Inferior parietal cortex (tissue), 1 donor: ENCODE measurements at regions not wholly inside any gene's neighbourhood (a gene's known extent, or its start where the extent isn't known, plus 50 kb on each side); places are given as distances from the start of the nearest gene placed in this dataset.
"Not testable (repeated sequence)": the region's sequence is repeated elsewhere in the genome, so short reads cannot be mapped to it uniquely, and the experiment has no call there.

Experiments used
- DNase-seq: peaks from one replicate; pipeline ENCODE4 v3.0.0-alpha.2; 2016; ENCODE audit errors: extremely low spot score

DNA sequence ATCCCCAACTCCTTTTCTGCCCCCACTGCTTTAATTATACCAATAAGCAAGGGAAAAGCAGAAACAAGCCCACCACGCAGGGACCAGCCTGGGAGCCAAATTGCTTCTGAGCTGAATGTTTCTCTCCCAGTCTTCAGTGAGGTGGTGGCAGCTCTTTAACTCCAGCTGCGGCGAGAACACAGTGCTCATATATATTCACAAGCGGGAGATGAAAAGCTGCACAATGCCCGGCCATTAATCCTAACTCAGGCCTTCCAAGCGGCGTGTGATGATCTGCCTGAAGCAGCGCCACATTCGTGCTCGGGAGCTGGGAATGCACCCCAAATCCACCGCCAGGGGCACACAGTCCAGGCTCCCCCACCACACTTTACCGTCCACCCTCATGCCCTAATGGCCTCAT lies 203.7 kb upstream of the SDK2 start:
- no peak for DNase-seq

DNA sequence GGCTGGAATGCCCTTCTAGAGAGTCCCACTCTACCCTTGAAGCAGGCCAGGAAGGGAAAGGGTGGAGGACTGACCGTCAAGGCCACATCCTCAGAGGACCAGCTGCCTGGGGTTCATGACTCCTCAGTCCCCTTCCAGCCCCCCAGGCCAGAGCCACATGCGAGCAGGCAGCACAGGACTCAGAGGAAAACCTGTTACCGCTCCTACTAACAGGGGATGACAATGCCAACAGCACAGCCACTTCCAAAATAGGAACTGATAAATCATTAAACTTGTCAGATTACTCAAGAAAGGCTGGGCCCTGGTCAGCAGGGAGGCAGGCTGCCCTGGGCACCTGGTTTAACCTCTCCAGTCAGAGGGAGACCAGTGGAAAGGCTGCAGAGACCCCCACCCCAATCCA lies 206.2 kb upstream of the SDK2 start:
- DNase-seq, result no peak

DNA sequence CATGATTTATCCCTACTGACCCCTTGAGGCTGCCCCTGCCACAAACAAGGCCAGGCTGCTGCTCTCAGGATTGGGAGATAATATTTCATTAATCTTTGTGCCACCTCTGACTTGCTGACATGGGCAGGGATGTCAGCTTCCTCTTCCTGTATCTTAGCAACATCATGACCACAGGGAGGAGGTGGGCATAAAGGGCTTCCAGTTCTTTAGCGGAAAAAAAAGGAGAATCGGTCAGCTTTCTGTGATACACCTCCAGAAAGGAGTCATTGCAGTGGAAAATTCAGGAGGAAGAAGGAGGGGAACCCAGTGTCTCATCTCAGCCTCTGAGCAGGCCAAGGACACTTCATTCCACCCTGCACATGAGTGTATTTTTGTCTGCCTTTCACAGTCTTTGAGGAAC lies 206.8 kb upstream of the SDK2 start:
- no peak for DNase-seq

- DNase-seq, result no peak
Observed at GRCh38 chr17:73851921-73852320, 207.7 kb upstream of the SDK2 start.

DNA sequence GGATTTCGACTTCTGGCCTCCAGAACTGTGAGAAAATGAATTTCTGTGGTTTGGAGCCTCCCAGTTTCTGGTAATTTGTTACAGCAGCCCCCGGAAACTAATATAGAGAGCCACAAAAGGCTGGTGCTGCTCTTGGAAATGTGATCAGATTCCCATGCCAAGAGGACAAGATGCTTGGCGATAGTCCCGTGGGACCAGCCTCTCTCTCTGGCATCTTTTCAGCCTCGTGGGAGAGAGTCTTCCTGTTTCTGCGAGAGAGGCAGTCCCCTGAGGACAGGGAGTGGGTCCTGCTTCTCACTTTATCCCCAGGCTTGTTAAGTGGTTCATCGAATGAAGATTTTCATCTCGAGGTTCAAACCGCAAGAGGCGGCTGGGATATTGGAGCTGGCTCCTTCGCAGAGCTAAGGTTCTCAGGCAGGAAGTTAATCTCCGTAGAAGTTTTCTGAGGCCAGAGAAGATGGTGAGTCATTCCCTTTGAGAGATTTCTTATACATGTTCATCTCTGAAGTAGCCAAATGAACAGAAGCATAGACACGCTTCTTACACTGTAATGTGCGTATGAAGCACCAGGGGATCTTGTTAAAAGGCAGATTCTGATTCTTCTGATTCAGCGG lies 211.6 kb upstream of the SDK2 start:
- DNase-seq, result peak; percentile 15

GRCh38 chr17:73856556-73856955 lies 212.3 kb upstream of the SDK2 start:
- DNase-seq, result peak; percentile 34

- DNase-seq, result not testable (repeated sequence)
Observed at GRCh38 chr17:73859439-73860008, 215.3 kb upstream of the SDK2 start.

DNA sequence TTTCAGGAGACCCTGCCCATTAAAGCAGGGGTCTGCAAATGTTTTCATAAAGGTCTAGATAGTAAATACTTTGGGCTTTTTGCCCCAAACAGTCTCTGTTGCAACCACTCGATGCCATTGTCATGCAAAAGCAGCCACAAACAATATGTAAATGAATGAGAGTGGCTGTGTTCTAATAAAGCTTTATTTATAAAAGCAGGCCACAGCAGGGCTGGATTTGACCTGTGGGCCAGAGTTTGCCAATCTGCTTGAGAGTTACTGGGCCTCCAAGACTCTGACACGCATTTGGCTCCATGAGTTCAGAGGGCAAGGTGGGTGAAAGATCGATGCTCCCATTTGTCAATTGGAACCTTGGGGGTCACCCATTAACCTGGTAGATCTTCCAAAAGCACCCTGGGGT lies 217.3 kb upstream of the SDK2 start:
- DNase-seq, result no peak

DNA sequence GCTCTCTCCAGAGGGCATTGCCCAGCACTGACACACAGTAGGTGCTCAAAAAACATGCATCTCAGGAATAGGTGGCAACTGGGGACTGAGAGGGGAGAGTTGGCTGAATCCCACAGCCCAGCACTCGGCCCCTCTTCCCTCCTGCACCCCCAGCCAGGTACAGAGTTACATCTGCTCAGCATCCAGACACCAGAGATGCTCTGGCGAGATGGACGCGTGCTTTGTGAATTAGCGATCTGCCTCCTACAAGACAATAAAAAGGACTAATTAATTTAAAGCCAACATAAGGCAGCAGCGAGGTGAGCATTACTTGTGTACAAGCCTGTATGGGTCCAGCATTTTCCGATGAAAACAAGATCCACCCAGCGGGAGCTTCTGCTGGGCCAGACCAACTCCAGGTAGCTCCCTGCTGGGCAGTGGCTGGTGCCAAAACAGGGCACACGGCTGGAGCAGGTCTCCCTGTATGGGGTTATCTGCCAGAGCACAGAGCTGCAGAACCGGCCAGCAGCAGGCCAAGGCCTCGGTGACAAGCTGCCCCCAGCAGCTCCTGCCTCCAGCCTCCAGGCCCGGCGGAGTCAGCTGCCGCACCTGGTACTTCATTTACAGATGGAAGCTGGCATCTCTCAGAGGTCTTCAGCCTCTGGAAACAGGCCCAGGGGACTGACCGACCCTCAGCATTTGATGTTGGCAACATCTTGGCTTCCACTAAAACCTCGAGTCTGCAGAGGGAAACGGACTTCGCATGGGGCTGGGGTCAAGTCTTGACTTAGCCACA lies 219.7 kb upstream of the SDK2 start:
- no peak for DNase-seq

- DNase-seq, result peak; percentile 20
Observed at GRCh38 chr17:73865831-73866230, 221.6 kb upstream of the SDK2 start.

GRCh38 chr17:73867056-73867455 lies 222.8 kb upstream of the SDK2 start:
- peak; percentile 20 for DNase-seq

DNA sequence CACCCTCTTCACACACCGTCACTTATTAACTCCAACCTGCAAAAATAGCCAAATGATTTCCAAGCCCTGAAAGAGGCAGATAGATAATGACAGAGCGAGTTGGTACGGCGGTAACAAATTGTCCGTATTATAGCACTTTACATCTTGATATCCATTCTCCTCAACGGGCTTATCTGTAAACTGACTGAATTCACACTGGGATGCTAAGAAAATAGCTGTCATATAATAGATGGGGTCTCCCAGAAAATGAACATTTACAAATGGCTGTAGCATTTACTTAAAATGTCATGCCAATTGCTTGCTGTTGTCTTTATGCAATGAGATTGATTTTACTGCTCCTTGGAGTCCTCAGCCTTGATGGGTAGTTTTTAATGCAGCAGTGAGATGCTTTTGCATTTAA lies 225.8 kb upstream of the SDK2 start:
- no peak for DNase-seq

DNA sequence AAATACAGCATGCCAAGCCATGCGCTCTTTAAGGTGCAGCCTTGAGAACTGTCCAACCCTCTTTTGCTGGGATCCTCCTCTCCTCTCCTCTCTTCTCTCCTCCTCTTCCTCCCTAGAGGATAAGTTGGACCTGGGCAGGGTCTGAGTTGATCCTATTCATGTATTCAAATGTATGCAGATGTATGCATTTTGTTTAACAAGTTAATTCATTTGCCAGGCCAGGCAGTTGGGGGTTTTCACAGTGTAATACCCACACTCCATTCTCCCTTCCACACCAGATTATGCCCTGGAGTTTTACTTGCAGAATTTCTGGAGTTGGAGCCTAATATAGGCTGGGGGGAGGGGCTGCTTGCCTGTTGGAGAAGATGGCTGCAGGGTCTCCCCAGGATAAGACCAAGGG lies 226.2 kb upstream of the SDK2 start:
- no peak for DNase-seq

DNA sequence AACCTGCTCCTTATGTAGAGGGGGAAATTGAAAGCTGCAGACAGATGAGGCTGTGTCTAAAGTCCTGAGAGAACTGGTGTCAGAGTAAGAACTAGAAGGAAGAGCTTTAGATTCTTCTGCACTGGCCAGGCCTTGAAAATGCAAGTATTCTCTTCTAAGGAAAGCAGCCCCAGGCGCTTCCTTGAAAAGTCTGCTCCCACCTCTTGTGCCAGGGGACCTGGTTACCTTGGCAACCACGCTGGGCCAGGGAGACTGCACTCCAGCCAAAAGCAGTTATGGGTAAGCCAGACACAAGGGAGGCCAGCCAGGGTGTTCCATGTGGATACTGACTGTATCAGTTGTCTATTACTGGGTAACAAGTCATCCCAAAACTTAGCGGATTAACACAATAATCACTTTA lies 228.6 kb upstream of the SDK2 start:
- no peak for DNase-seq

DNA sequence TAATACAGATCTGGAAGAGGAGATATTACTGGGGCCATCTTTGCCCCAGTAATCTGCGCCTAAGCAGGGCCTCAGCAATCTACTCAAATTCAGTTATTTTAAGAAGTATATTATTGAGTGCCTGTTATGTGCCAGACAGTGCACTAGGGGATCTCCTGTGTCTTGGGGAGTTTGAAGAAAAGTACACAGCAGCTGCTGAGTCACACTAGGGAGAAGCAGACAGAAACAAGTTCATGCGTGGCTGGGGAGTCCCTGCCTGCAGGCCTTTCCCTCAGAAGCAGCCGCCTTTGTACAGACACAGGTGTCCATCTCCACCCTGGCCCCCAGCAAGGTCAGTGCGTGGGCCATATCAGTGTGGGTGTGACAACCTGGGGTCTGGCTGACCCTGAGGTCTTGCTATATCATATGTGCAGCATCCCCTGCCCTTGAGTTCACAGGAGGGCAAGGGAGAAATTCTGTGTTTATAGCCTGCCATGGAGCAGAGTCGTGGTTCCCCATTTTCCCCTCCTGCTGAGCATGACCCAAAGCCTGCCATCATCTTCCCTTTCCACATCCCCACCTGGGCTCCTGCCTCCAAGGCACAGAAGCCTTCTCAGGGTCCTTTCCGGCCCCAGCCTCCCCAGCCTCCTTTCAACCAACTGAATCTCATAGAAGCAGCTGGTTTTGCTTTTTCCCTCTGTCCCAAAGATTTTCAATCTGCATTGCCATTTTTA lies 229.9 kb upstream of the SDK2 start:
- DNase-seq, result no peak

DNA sequence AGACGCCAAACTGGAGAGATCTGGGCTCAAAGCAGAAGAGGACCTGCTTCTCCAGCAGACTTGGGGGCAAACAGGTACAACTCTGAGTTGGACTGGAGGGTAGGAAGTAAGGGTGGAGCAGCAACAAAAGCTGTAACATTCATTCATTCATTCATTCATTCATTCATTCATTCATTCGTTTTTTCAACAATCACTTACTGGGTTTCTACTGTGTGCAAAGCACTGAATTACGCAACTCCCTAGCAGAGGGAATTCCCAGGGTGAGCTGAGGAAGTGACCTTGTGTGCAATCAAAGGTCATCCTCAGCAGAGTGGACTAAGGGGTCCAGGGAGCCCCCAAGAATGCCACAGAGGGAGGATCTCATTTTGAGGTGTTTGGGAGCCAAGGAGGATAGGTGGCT lies 231.1 kb upstream of the SDK2 start:
- no peak for DNase-seq

- DNase-seq, result no peak
Observed at GRCh38 chr17:73877962-73878361, 233.7 kb upstream of the SDK2 start.

DNA sequence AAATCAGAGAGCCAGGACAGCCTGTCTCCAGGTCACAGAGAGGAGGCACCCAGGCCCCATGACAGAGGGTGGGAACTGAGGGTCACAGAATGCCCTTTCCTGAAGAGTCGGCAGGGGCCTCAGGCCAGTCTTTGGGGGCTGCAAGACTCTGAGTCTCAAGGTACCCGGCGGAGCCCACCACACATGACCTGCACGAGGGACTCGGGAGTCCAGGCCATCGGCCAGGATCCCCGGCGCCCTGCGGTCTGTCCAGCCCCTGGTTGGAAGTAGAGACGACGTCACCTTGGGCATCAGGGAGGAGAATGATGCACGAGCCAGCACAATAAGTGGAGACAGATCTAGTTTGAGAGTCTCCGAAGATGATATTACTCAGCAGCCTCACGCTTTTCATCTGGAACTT lies 234.7 kb upstream of the SDK2 start:
- no peak for DNase-seq

DNA sequence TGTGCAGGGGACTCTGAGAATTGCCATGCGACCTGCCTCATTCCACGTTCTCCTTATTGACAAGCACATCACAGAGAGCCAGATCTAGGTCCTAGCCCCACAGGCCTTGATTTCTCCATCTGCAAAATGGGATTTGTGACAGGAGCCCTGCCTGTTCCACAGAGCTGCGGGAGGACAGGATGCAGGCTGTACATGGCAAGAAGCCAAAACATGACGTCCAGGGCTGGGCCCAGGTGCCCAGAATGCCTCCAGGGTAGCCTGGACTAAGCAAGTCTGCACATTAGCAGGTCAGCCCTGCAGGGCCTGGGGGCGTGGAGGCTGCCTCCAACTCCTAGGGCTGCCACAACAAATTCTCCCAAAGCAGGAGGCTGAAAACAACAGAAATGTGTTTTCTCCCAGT lies 235.7 kb upstream of the SDK2 start:
- DNase-seq, result no peak

GRCh38 chr17:73882590-73882989 lies 238.3 kb upstream of the SDK2 start:
- no peak for DNase-seq

DNA sequence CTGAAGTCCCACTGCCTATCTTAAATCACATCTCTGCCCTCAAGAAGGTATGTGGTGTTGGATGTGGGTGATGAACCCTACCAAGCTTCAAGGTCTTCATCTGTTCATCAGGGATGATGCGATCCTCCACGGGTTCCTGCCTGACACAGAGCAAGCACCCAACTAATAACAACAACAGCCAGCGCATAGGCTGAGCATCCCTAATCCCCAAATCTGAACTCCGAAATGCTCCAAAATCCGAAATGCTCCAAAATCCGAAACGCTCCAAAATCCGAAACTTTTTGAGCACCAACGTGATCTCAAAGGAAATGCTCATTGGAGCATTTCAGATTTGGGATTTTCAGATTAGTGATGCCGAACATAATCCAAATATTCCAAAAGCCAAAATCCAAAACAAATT lies 238.9 kb upstream of the SDK2 start:
- no peak for DNase-seq

GRCh38 chr17:73887739-73888138 lies 243.5 kb upstream of the SDK2 start:
- DNase-seq, result no peak

DNA sequence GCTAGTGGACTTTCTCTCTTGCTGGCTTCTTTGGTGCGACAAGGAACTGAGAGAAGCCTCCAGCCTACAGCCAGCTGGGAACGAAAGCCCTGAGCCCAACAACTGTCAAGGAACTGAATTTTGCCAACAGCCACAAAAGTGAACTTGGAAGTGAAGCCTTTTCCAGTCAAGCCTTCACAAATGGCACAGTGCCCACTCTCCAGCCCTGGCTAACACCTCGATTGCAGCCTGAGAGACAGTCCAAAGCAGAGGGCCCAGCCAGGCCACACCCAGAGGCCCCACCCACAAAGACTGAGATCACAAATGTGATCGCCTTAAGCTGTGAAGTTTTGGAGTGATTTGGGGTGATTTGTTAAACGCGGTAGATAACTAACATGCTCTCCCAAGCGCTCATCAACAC lies 244.6 kb upstream of the SDK2 start:
- DNase-seq, result no peak
